Tibial nerve (tissue), 4 donors: ENCODE measurements at regions not wholly inside any gene's neighbourhood (a gene's known extent, or its start where the extent isn't known, plus 50 kb on each side); places are given as distances from the start of the nearest gene placed in this dataset.

Experiments used
- DNase-seq, 2 donors: peaks; one replicate each; pipeline ENCODE4 v3.0.0-alpha.2; 2019; ENCODE audit warnings: low spot score in 2 of 2
- H3K27ac ChIP-seq, 4 donors: fragments of 200-600 bp; sonication (generic) in 3 of 4; one replicate each; pipeline ENCODE4 v1.5.1; 2017 to 2019; ENCODE audit warnings: mild to moderate bottlenecking in 1 of 4
- H3K27me3 ChIP-seq, 2 donors: fragments of 200-600 bp; sonication (generic) in 1 of 2; one replicate each; pipeline versions ENCODE4 v1.5.1 to v1.6.0; 2017 to 2019
- H3K36me3 ChIP-seq, 3 donors: fragments of 200-600 bp; sonication (generic); one replicate each; pipeline ENCODE4 v1.5.1; 2018 to 2019
- H3K4me1 ChIP-seq, 4 donors: fragments of 200-600 bp; sonication (generic) in 3 of 4; one replicate each; pipeline ENCODE4 v1.5.1; 2017 to 2019
- H3K4me3 ChIP-seq, 4 donors: fragments of 200-600 bp; sonication (generic) in 3 of 4; one replicate each; pipeline ENCODE4 v1.5.1; 2017 to 2019; ENCODE audit warnings: mild to moderate bottlenecking in 1 of 4, moderate library complexity in 1 of 4
- H3K9me3 ChIP-seq, 4 donors: fragments of 200-600 bp; sonication (generic) in 3 of 4; one replicate each; pipeline ENCODE4 v1.5.1; 2017 to 2019
- EP300 ChIP-seq, 2 donors: sonication (generic); formaldehyde crosslinking; IDR thresholded peaks; one replicate each; pipeline ENCODE4 v1.6.1; 2017; ENCODE audit warnings: antibody characterized with exemption in 2 of 2, mild to moderate bottlenecking in 1 of 2
- POLR2A ChIP-seq, 2 donors: fragments of 450-650 bp; IDR thresholded peaks; one replicate each; pipeline ENCODE4 v1.6.1; 2017; ENCODE audit warnings: antibody characterized with exemption in 2 of 2, mild to moderate bottlenecking in 2 of 2, moderate library complexity in 2 of 2
- WGBS, 2 donors: methylation state at CpG; one replicate each; pipeline ENCODE4 v1.1.5; 2018; 5-methylcytosine and 5-hydroxymethylcytosine counted together
- TF ChIP-seq, protein P1 (sequence below), 5 experiments: fragments of 200-600 bp in 3 of 5; fragments of 450-650 bp in 2 of 5; sonication (generic) in 3 of 5; IDR thresholded peaks; one replicate each; pipeline ENCODE4 v1.5.1; 2016 to 2019; ENCODE audit warnings: antibody characterized with exemption in 5 of 5, mild to moderate bottlenecking in 3 of 5, moderate library complexity in 2 of 5

DNA sequence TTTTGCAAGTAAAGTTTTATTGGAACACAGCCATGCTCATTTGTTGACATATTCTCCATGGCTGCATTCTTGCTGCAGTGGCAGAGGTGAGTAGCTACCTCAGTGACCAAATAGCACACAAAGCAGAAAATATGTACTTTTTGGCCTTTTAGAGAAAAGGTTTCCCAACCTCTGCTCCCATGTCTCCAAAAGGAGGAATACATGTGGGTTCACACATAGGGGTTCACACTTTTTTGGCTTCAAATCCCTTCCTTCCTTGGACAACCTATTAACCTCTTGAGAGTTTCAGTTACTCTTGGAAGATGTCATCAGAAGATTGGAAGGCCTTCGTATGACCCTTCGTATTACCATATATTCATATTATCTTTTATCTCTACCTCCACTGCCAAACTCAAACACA, 285.1 kb upstream of the TUT7 start:
- no peak overlapping the region for H3K27ac ChIP-seq
- 97 to 100% methylated on average over 2 of the region's 2 CpGs for WGBS, 2 donors

DNA sequence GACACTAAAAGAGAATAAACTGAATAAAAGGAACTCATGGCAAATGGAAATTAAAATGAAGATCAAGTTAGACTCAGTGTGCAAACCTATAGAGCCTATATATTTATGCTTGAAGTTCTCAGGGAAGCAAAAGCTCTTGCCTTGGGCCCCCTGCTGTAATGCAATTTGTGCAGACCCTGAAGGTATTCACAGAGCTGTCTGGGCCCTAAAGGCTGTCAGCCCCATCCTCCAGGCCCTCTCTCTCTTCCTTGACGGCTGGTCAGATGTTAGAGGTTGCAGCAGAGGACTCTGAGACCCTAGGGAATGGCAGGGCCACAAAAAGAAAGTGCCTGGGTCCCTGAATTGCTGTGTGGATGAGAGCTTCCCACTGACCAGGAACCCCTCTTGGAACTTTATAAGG, 283.9 kb upstream of the TUT7 start:
- WGBS, 2 donors = 90 to 94% methylated on average over 1 of the region's 1 CpG
- DNase-seq = no peak
- Histone ChIP-seq H3K27ac (no peak overlapping the region), H3K27me3 (no peaks in the 10 kb centered on the region), H3K4me1 (peaks cover 0 to 4% (median 0%) of the 10 kb centered on the region in 4 donors), H3K4me3 (no peak overlapping the region), H3K36me3 (no peaks in the 10 kb centered on the region), H3K9me3 (peaks cover 0 to 5% (median 0%) of the 10 kb centered on the region in 4 donors)
- TF ChIP-seq, protein P1, sequence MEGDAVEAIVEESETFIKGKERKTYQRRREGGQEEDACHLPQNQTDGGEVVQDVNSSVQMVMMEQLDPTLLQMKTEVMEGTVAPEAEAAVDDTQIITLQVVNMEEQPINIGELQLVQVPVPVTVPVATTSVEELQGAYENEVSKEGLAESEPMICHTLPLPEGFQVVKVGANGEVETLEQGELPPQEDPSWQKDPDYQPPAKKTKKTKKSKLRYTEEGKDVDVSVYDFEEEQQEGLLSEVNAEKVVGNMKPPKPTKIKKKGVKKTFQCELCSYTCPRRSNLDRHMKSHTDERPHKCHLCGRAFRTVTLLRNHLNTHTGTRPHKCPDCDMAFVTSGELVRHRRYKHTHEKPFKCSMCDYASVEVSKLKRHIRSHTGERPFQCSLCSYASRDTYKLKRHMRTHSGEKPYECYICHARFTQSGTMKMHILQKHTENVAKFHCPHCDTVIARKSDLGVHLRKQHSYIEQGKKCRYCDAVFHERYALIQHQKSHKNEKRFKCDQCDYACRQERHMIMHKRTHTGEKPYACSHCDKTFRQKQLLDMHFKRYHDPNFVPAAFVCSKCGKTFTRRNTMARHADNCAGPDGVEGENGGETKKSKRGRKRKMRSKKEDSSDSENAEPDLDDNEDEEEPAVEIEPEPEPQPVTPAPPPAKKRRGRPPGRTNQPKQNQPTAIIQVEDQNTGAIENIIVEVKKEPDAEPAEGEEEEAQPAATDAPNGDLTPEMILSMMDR (IDR thresholded peaks at IDR 0.05) = no peak
- TF ChIP-seq EP300 (IDR thresholded peaks at IDR 0.05) (no peak), POLR2A (IDR thresholded peaks at IDR 0.05) (no peak)

More for the DNA sequence above, 285.1 kb upstream of the TUT7 start:
- Histone ChIP-seq H3K4me3 (no peak overlapping the region), H3K4me1 (peaks cover 0 to 4% (median 0%) of the 10 kb centered on the region in 4 donors), H3K36me3 (no peaks in the 10 kb centered on the region), H3K27me3 (no peaks in the 10 kb centered on the region), H3K9me3 (peaks cover 0 to 4% (median 0%) of the 10 kb centered on the region in 4 donors)
- TF ChIP-seq POLR2A (IDR thresholded peaks at IDR 0.05) (no peak), EP300 (IDR thresholded peaks at IDR 0.05) (no peak)
- TF ChIP-seq, protein P1 (IDR thresholded peaks at IDR 0.05) = no peak
- DNase-seq = no peak

DNA sequence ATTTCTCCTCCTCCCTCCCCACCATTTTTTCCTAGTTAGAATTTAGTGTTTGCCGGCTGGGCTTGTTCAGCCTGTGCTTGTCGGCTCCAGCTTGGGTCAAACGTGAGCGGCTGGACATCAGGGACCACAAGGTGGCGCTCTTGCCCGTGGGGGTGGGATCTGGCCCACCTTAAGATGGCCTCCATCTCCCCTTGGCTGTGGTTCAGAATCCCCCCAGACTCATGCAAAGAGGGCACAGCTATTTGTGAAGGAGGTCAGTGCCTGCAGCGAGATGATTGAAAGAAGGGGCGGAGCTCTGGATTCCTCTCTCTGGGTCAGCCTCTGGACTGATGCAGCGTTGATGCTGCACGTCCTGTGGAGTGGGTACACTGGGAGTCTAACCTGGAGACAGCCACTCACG, 283.3 kb upstream of the TUT7 start:
- Histone ChIP-seq H3K9me3 (peaks cover 0 to 5% (median 0%) of the 10 kb centered on the region in 4 donors), H3K4me3 (no peak overlapping the region), H3K36me3 (no peaks in the 10 kb centered on the region), H3K27ac (no peak overlapping the region), H3K4me1 (peaks cover 0 to 4% (median 0%) of the 10 kb centered on the region in 4 donors), H3K27me3 (no peaks in the 10 kb centered on the region)
- DNase-seq = no peak
- 13 to 23% methylated on average over 11 of the region's 11 CpGs for WGBS, 2 donors
- no peak for TF ChIP-seq EP300 (IDR thresholded peaks at IDR 0.05)
- TF ChIP-seq, protein P1 (IDR thresholded peaks at IDR 0.05) = peak; percentile 19 to 65 (median 52)

DNA sequence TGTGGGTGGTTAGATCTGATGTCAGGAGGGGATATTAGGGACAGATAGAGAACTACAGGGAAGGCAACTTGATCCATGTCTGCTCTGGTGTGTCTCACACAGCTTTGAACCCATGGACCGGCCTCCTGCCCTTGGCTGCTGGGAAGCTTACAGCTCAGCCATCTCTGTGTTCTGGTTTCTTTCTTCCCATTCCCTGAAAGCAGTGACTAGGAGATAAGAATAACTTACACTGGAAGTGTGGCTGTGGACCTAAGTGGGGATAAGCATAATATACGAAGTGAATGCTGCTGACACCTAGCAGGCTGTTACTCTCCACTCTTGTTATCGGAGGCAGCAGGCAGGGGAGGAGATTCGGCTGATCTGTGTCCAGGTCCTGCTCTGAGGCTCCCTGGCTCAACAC, 282.3 kb upstream of the TUT7 start:
- TF ChIP-seq POLR2A (IDR thresholded peaks at IDR 0.05) (no peak), EP300 (IDR thresholded peaks at IDR 0.05) (no peak)
- TF ChIP-seq, protein P1 (IDR thresholded peaks at IDR 0.05) = no peak
- peaks cover 0 to 4% (median 0%) of the 10 kb centered on the region in 4 donors for H3K4me1 ChIP-seq
- H3K27me3 ChIP-seq = no peaks in the 10 kb centered on the region
- H3K4me3 ChIP-seq = no peak overlapping the region
- no peak overlapping the region for H3K27ac ChIP-seq
- DNase-seq = no peak
- H3K9me3 ChIP-seq = peaks cover 0 to 5% (median 0%) of the 10 kb centered on the region in 4 donors
- 63 to 67% methylated on average over 4 of the region's 4 CpGs for WGBS, 2 donors
- no peaks in the 10 kb centered on the region for H3K36me3 ChIP-seq

DNA sequence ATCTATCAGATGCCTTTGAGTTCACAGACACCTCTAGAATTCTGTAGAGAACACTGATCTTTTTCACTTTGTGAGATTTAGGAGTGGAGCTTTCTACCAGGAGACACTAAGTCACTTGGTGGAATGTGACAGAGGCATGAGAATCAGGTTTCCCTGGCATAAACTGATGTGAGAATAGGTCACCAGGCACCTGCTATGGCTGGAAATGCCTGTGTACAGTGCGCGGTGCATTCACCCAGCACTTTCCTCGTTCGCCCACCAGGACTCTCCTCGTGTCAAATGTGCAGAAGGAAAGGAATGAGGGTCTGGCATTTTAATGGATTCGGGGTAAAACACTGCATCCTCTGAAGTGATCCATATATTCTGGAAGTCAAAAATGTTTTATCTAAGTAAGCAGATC, 281.8 kb upstream of the TUT7 start:
- no peaks in the 10 kb centered on the region for H3K36me3 ChIP-seq
- H3K4me1 ChIP-seq = peaks cover 0 to 4% (median 0%) of the 10 kb centered on the region in 4 donors
- no peak for DNase-seq
- H3K27me3 ChIP-seq = no peaks in the 10 kb centered on the region
- no peak overlapping the region for H3K27ac ChIP-seq
- 92 to 93% methylated on average over 6 of the region's 6 CpGs for WGBS, 2 donors
- TF ChIP-seq POLR2A (IDR thresholded peaks at IDR 0.05) = no peak
- TF ChIP-seq, protein P1 (IDR thresholded peaks at IDR 0.05) = no peak
- TF ChIP-seq EP300 (IDR thresholded peaks at IDR 0.05) = no peak
- H3K4me3 ChIP-seq = no peak overlapping the region
- peaks cover 0 to 5% (median 0%) of the 10 kb centered on the region in 4 donors for H3K9me3 ChIP-seq
